ENCODE measurements at regions not wholly inside any gene's neighbourhood (a gene's known extent, or its start where the extent isn't known, plus 50 kb on each side); places are given as distances from the start of the nearest gene placed in this dataset.

DNA sequence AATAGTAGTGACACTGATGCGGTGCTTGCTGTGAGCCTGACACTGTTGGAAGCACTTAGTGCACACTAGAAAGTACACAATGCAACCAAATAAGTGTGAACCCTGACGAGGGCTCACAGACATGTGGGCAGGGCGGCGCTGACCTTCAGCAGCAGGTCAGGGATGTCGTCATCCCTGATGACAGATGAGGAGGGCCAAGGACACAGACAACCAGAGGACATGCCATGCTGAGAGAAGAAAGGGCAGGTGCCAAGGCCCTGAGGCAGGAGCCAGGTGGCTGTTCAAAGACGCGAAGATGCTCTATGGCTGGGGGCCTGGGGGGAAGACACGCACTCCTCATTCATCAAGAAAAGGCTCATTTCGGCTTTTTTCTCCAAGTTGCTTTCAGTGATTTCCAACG, 176.4 kb upstream of the CST7 start:
- no peak for ATAC-seq
- TF ChIP-seq JUNB (IDR thresholded peaks at IDR 0.05), result no peak
- TF ChIP-seq RARB (CRISPR knock-in tag; IDR thresholded peaks at IDR 0.05), result no peak
- TF ChIP-seq HOXB13 (CRISPR knock-in tag; IDR thresholded peaks at IDR 0.05; ENCODE audit: low read depth), result no peak
- no peak for TF ChIP-seq CHD4 (IDR thresholded peaks at IDR 0.05; ENCODE audit: borderline replicate concordance)
- TF ChIP-seq MAFK (IDR thresholded peaks at IDR 0.05; ENCODE audit: partially characterized antibody), result no peak
- no peak for TF ChIP-seq HDAC2 (IDR thresholded peaks at IDR 0.05)
- no peak for TF ChIP-seq CEBPB (IDR thresholded peaks at IDR 0.05)
- TF ChIP-seq, protein P1, sequence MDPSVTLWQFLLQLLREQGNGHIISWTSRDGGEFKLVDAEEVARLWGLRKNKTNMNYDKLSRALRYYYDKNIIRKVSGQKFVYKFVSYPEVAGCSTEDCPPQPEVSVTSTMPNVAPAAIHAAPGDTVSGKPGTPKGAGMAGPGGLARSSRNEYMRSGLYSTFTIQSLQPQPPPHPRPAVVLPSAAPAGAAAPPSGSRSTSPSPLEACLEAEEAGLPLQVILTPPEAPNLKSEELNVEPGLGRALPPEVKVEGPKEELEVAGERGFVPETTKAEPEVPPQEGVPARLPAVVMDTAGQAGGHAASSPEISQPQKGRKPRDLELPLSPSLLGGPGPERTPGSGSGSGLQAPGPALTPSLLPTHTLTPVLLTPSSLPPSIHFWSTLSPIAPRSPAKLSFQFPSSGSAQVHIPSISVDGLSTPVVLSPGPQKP (IDR thresholded peaks at IDR 0.05; ENCODE audit: low read depth, low read length), result no peak
- TF ChIP-seq, protein P2, sequence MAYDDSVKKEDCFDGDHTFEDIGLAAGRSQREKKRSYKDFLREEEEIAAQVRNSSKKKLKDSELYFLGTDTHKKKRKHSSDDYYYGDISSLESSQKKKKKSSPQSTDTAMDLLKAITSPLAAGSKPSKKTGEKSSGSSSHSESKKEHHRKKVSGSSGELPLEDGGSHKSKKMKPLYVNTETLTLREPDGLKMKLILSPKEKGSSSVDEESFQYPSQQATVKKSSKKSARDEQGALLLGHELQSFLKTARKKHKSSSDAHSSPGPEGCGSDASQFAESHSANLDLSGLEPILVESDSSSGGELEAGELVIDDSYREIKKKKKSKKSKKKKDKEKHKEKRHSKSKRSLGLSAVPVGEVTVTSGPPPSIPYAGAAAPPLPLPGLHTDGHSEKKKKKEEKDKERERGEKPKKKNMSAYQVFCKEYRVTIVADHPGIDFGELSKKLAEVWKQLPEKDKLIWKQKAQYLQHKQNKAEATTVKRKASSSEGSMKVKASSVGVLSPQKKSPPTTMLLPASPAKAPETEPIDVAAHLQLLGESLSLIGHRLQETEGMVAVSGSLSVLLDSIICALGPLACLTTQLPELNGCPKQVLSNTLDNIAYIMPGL (CRISPR knock-in tag; IDR thresholded peaks at IDR 0.05; ENCODE audit: borderline replicate concordance), result no peak
- TF ChIP-seq, protein P3, sequence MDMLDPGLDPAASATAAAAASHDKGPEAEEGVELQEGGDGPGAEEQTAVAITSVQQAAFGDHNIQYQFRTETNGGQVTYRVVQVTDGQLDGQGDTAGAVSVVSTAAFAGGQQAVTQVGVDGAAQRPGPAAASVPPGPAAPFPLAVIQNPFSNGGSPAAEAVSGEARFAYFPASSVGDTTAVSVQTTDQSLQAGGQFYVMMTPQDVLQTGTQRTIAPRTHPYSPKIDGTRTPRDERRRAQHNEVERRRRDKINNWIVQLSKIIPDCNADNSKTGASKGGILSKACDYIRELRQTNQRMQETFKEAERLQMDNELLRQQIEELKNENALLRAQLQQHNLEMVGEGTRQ (IDR thresholded peaks at IDR 0.05), result no peak
- no peak for TF ChIP-seq RCOR1 (IDR thresholded peaks at IDR 0.05; ENCODE audit: low read depth, low read length)
- no peak for TF ChIP-seq RFX5 (IDR thresholded peaks at IDR 0.05)
- H3K4me1 ChIP-seq, result peaks cover 24% of the 10 kb centered on the region
- H3K9me3 ChIP-seq, result peaks cover 18% of the 10 kb centered on the region; the same call in 2 of the 3 replicates
- ChIA-PET POLR2A (no interaction called here), CTCF (no interaction called here)
- peak overlapping the region; percentile 17 to 79; a peak in 4 of 6 replicates for H3K27ac ChIP-seq
- WGBS (ENCODE audit: missing lambda C conversion rate), result 73% methylated on average over 10 of the region's 10 CpGs
- no peak overlapping the region for H3K4me3 ChIP-seq
- no peak for FAIRE-seq
- H3K4me2 ChIP-seq, result peak overlapping the region; percentile 63; the same call in 2 of the 3 replicates
- no peak for DNase-seq (ENCODE audit: low read depth in 1 of 2, low spot score in 1 of 2)

DNA sequence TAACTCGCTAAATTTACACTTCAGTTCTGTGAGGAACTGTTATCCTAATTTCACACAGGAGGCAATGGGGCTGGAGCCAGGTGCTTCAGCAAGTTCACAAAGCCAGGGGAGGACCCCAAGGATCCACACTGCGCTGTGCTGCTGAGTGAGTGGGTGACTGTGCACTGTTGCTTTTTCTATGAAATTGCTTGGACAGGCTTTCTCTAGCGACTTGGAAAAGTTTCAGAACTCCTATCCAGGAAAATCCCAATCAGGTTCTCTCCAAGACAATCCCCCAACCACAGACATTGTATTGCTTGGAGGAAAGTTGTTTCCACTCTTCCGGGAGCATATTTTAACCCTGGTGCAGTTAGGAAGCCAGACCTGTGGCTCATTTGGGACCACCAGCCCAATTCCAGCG, 175.9 kb upstream of the CST7 start:
- Histone ChIP-seq H3K4me2 (peak overlapping the region; percentile 63), H3K27ac (peak overlapping the region; percentile 67 to 79), H3K9me3 (peaks cover 18% of the 10 kb centered on the region; the same call in 2 of the 3 replicates), H3K4me3 (no peak overlapping the region), H3K4me1 (peaks cover 24% of the 10 kb centered on the region)
- ChIA-PET CTCF (interaction anchor here (1.0 to 1.2 kb wide), 2 partner anchors 17 to 64 kb away, joined by 6 to 7 read pairs; no protein-coding TSS in a partner anchor), POLR2A (no interaction called here)
- WGBS (ENCODE audit: missing lambda C conversion rate), result 48% methylated on average over 5 of the region's 5 CpGs
- DNase-seq (ENCODE audit: low read depth in 1 of 2, low spot score in 1 of 2) (no peak), FAIRE-seq (no peak), ATAC-seq (peak in 1 of 2 experiments; percentile 16; a peak in 3 of 6 replicates)
- TF ChIP-seq CBX8 (IDR thresholded peaks at IDR 0.05), result no peak
- TF ChIP-seq PHF8 (IDR thresholded peaks at IDR 0.05; ENCODE audit: borderline replicate concordance, low read depth), result no peak
- TF ChIP-seq SMC3 (IDR thresholded peaks at IDR 0.05), result no peak
- no peak for TF ChIP-seq FOSB (CRISPR knock-in tag; IDR thresholded peaks at IDR 0.05)
- TF ChIP-seq, protein P4, sequence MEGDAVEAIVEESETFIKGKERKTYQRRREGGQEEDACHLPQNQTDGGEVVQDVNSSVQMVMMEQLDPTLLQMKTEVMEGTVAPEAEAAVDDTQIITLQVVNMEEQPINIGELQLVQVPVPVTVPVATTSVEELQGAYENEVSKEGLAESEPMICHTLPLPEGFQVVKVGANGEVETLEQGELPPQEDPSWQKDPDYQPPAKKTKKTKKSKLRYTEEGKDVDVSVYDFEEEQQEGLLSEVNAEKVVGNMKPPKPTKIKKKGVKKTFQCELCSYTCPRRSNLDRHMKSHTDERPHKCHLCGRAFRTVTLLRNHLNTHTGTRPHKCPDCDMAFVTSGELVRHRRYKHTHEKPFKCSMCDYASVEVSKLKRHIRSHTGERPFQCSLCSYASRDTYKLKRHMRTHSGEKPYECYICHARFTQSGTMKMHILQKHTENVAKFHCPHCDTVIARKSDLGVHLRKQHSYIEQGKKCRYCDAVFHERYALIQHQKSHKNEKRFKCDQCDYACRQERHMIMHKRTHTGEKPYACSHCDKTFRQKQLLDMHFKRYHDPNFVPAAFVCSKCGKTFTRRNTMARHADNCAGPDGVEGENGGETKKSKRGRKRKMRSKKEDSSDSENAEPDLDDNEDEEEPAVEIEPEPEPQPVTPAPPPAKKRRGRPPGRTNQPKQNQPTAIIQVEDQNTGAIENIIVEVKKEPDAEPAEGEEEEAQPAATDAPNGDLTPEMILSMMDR (IDR thresholded peaks at IDR 0.05), result no peak
- TF ChIP-seq HDAC2 (IDR thresholded peaks at IDR 0.05), result no peak
- no peak for TF ChIP-seq FOXS1 (CRISPR knock-in tag; IDR thresholded peaks at IDR 0.05)

DNA sequence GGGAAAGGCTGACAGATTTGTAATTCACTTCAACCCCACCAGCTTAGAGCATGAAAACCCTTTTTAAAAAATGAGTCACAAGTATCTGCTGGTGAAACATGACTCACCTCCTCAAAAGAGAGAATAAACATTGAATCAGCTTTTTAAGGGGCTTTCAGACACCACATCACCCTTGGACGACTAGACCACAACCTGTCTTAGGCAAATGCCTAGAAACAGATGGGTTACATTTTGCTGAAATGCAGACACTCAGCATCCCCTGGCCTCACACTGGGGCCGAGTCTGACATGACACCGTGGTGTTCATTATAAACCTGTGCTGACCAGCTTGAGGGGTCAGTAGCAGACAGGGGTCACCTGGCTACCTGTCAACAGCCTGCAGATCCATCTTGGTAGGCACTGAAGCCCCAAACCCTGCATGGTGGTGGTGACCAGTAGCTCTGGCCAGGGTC, 175.3 kb upstream of the CST7 start:
- CTCF ChIA-PET, result interaction anchor here (1.0 to 1.2 kb wide), 2 partner anchors 18 to 65 kb away, joined by 6 to 7 read pairs; no protein-coding TSS in a partner anchor
- TF ChIP-seq GATA3 (IDR thresholded peaks at IDR 0.05; ENCODE audit: borderline replicate concordance), result peak; percentile 66; the same call in 1 of the 2 replicates
- no peak for TF ChIP-seq PHF8 (IDR thresholded peaks at IDR 0.05; ENCODE audit: borderline replicate concordance, low read depth)
- peak; percentile 97 for TF ChIP-seq FOSL2 (IDR thresholded peaks at IDR 0.05)
- peak; percentile 95 for TF ChIP-seq FOSL2 (CRISPR knock-in tag; IDR thresholded peaks at IDR 0.05)
- peak in 1 of 2 experiments; percentile 25; a peak in 2 of 5 replicates for TF ChIP-seq RAD21 (conservative IDR thresholded peaks at IDR 0.05 in 1 of 2, IDR thresholded peaks at IDR 0.05 in 1 of 2)
- TF ChIP-seq, protein P5, sequence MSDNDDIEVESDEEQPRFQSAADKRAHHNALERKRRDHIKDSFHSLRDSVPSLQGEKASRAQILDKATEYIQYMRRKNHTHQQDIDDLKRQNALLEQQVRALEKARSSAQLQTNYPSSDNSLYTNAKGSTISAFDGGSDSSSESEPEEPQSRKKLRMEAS (IDR thresholded peaks at IDR 0.05), result peak; percentile 52
- TF ChIP-seq HOXB5 (CRISPR knock-in tag; IDR thresholded peaks at IDR 0.05), result no peak
- TF ChIP-seq JUNB (IDR thresholded peaks at IDR 0.05), result peak; percentile 92
- TF ChIP-seq, protein P2 (CRISPR knock-in tag; IDR thresholded peaks at IDR 0.05; ENCODE audit: borderline replicate concordance), result no peak
- TF ChIP-seq MAFK (IDR thresholded peaks at IDR 0.05; ENCODE audit: partially characterized antibody), result peak; percentile 86
- TF ChIP-seq, protein P6, sequence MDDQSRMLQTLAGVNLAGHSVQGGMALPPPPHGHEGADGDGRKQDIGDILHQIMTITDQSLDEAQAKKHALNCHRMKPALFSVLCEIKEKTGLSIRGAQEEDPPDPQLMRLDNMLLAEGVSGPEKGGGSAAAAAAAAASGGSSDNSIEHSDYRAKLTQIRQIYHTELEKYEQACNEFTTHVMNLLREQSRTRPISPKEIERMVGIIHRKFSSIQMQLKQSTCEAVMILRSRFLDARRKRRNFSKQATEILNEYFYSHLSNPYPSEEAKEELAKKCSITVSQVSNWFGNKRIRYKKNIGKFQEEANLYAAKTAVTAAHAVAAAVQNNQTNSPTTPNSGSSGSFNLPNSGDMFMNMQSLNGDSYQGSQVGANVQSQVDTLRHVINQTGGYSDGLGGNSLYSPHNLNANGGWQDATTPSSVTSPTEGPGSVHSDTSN (IDR thresholded peaks at IDR 0.05), result 0 out of 2 replicates have a peak, but pooled peaks have one; percentile 9

More for the DNA sequence above, 175.3 kb upstream of the CST7 start:
- peak overlapping the region; percentile 67 to 79; a peak in 5 of 6 replicates for H3K27ac ChIP-seq
- POLR2A ChIA-PET, result no interaction called here
- peak; percentile 98 for FAIRE-seq
- ATAC-seq, result peak; percentile 66 to 87
- peaks cover 18% of the 10 kb centered on the region; the same call in 2 of the 3 replicates for H3K9me3 ChIP-seq
- H3K4me2 ChIP-seq, result peak overlapping the region; percentile 63
- H3K4me1 ChIP-seq, result peaks cover 24% of the 10 kb centered on the region
- no peak overlapping the region for H3K4me3 ChIP-seq
- peak; percentile 69 to 73 for DNase-seq (ENCODE audit: low read depth in 1 of 2, low spot score in 1 of 2)
- WGBS (ENCODE audit: missing lambda C conversion rate), result 0% methylated on average over 3 of the region's 3 CpGs

Data from A549 (cell line).